DND-41 (cell line): ENCODE measurements at regions not wholly inside any gene's neighbourhood (a gene's known extent, or its start where the extent isn't known, plus 50 kb on each side); places are given as distances from the start of the nearest gene placed in this dataset.

Source experiments
- EZH2 ChIP-seq: IDR thresholded peaks from 3 replicates; pipeline ENCODE4 v1.6.1; 2012; ENCODE audit warnings: borderline replicate concordance, low read depth, mild to moderate bottlenecking, moderate library complexity, low read length, inconsistent platforms; ENCODE audit not compliant: severe bottlenecking
- TF ChIP-seq, protein P1 (sequence below): IDR thresholded peaks from 2 replicates; pipeline ENCODE4 v1.5.1; 2012; ENCODE audit warnings: borderline replicate concordance, low read length, moderate library complexity, mild to moderate bottlenecking; ENCODE audit not compliant: poor library complexity, severe bottlenecking; ENCODE audit errors: extremely low read depth

DNA sequence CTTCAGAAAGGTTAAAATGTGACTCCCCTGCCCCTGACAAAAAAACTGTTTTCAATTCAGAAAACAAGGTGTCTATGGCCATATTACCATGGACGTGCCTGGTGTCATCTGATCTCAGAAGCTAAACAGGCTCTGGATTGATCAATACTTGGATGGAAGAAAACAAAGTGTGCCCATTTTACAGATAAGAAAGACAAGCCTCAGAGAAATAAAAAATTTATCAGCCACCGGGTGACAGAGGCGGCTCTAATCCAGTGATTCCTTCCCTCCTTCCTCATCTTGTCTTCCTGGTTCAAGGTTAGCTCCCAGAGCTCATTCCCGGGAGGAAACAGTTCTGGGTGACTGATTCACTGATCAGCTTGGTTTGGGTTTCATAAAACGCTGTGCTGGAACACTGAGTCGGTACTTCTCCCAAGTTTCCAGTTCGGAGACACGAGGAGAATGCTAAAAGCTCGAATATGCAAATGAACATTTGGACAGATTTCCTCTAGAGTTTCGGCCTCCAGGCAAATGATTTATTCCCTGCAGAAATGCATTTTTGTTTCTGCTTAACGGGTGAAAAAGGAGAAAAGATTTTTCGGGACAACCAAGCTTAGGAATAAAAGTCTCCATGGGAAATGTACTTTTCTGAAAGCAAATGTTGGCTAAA lies 211.2 kb downstream of the UQCRFS1 start:
- TF ChIP-seq, protein P1, sequence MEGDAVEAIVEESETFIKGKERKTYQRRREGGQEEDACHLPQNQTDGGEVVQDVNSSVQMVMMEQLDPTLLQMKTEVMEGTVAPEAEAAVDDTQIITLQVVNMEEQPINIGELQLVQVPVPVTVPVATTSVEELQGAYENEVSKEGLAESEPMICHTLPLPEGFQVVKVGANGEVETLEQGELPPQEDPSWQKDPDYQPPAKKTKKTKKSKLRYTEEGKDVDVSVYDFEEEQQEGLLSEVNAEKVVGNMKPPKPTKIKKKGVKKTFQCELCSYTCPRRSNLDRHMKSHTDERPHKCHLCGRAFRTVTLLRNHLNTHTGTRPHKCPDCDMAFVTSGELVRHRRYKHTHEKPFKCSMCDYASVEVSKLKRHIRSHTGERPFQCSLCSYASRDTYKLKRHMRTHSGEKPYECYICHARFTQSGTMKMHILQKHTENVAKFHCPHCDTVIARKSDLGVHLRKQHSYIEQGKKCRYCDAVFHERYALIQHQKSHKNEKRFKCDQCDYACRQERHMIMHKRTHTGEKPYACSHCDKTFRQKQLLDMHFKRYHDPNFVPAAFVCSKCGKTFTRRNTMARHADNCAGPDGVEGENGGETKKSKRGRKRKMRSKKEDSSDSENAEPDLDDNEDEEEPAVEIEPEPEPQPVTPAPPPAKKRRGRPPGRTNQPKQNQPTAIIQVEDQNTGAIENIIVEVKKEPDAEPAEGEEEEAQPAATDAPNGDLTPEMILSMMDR: no peak
- TF ChIP-seq EZH2: no peak
